WTC11 (cell line): ENCODE measurements at regions not wholly inside any gene's neighbourhood (a gene's known extent, or its start where the extent isn't known, plus 50 kb on each side); places are given as distances from the start of the nearest gene placed in this dataset.

Experiments
- ATAC-seq: fragments of 200-7000 bp; cut with Tn5 transposase; 2 replicates; pipeline ENCODE4 v1.10.0; 2021; ENCODE audit warnings: mild to moderate bottlenecking, moderate library complexity
- CTCF ChIA-PET: fragments of 300-600 bp; sonication (Branson Sonifier 250); formaldehyde crosslinking; loops from one replicate; lab custom pipeline; 2021; ENCODE audit warnings: antibody characterized with exemption; lab: Charles Lee
- POLR2A ChIA-PET: fragments of 350-600 bp; sonication (Branson Sonifier 250); formaldehyde crosslinking; loops from one replicate; lab custom pipeline; 2021; ENCODE audit warnings: antibody characterized with exemption; lab: Charles Lee
- DNase-seq: peaks from one replicate; pipeline ENCODE4 v3.0.0; 2021; ENCODE audit warnings: low spot score
- H3K27ac Mint-ChIP-seq: 2 replicates; pipeline ENCODE4 v1.8.0; 2021; ENCODE audit warnings: mixed read lengths
- H3K27me3 Mint-ChIP-seq: 2 replicates; pipeline ENCODE4 v1.8.0; 2021; ENCODE audit warnings: low read depth, mild to moderate bottlenecking, moderate library complexity, mixed read lengths
- H3K36me3 Mint-ChIP-seq: 2 replicates; pipeline ENCODE4 v1.8.0; 2021; ENCODE audit warnings: mixed read lengths
- H3K4me1 Mint-ChIP-seq: 2 replicates; pipeline ENCODE4 v1.8.0; 2022; ENCODE audit warnings: mixed read lengths
- H3K4me3 Mint-ChIP-seq: 2 replicates; pipeline ENCODE4 v1.8.0; 2021; ENCODE audit warnings: mild to moderate bottlenecking, moderate library complexity, mixed read lengths
- H3K9me3 Mint-ChIP-seq: 2 replicates; pipeline ENCODE4 v1.8.0; 2021; ENCODE audit warnings: mixed read lengths
- ATF1 ChIP-seq: sonication (generic); formaldehyde crosslinking; IDR thresholded peaks from 2 replicates; pipeline ENCODE4 v1.8.1; 2023; ENCODE audit warnings: mild to moderate bottlenecking, moderate library complexity, missing genetic modification reagents
- FOXJ3 ChIP-seq: sonication (generic); formaldehyde crosslinking; IDR thresholded peaks from 2 replicates; pipeline ENCODE4 v1.9.0; 2021; ENCODE audit warnings: missing genetic modification reagents, mild to moderate bottlenecking, borderline replicate concordance
- FOXK1 ChIP-seq: sonication (generic); formaldehyde crosslinking; IDR thresholded peaks from 2 replicates; pipeline ENCODE4 v1.8.0; 2022; ENCODE audit warnings: mild to moderate bottlenecking, moderate library complexity, missing genetic modification reagents
- FOXP1 ChIP-seq: sonication (generic); formaldehyde crosslinking; IDR thresholded peaks from 2 replicates; pipeline ENCODE4 v1.8.0; 2022; ENCODE audit warnings: missing genetic modification reagents, mild to moderate bottlenecking, moderate library complexity, borderline replicate concordance
- GTF2I ChIP-seq: fragments of 250-450 bp; sonication (Bioruptor Pico); conservative IDR thresholded peaks from 2 replicates; pipeline ENCODE4 v1.4.0; 2021; ENCODE audit warnings: mild to moderate bottlenecking
- NFYB ChIP-seq: sonication (generic); formaldehyde crosslinking; conservative IDR thresholded peaks from 2 replicates; pipeline ENCODE4 v1.8.0; 2022; ENCODE audit warnings: low read depth, missing genetic modification reagents
- ZBTB21 ChIP-seq: sonication (generic); formaldehyde crosslinking; IDR thresholded peaks from 2 replicates; pipeline ENCODE4 v1.8.1; 2023; ENCODE audit warnings: mild to moderate bottlenecking, missing genetic modification reagents, borderline replicate concordance
- ZNF317 ChIP-seq: sonication (generic); formaldehyde crosslinking; IDR thresholded peaks from 2 replicates; pipeline ENCODE4 v1.8.1; 2023; ENCODE audit warnings: low read depth, mild to moderate bottlenecking, moderate library complexity, missing genetic modification reagents, borderline replicate concordance
- TF ChIP-seq, protein P1 (sequence below): sonication (generic); formaldehyde crosslinking; IDR thresholded peaks from 2 replicates; pipeline ENCODE4 v1.8.1; 2022; ENCODE audit warnings: mild to moderate bottlenecking, moderate library complexity, missing genetic modification reagents
- TF ChIP-seq, protein P2 (sequence below): fragments of 250-450 bp; sonication (Bioruptor Pico); IDR thresholded peaks from 2 replicates; pipeline ENCODE4 v1.9.0; 2021; ENCODE audit warnings: mild to moderate bottlenecking
- TF ChIP-seq, protein P3 (sequence below): fragments of 200-600 bp; IDR thresholded peaks from 2 replicates; pipeline ENCODE4 v1.8.0; 2022; ENCODE audit warnings: antibody characterized with exemption
- TF ChIP-seq, protein P4 (sequence below): sonication (generic); formaldehyde crosslinking; IDR thresholded peaks from 2 replicates; pipeline ENCODE4 v1.8.0; 2023; ENCODE audit warnings: mild to moderate bottlenecking, missing genetic modification reagents
- TF ChIP-seq, protein P5 (sequence below): fragments of 250-450 bp; sonication (Bioruptor Pico); IDR thresholded peaks from 2 replicates; pipeline ENCODE4 v1.9.0; 2021; ENCODE audit warnings: moderate library complexity, mild to moderate bottlenecking, inconsistent platforms, borderline replicate concordance
- TF ChIP-seq, protein P6 (sequence below): fragments of 250-450 bp; sonication (Bioruptor Pico); conservative IDR thresholded peaks from 2 replicates; pipeline ENCODE4 v1.9.0; 2021; ENCODE audit warnings: mild to moderate bottlenecking

DNA sequence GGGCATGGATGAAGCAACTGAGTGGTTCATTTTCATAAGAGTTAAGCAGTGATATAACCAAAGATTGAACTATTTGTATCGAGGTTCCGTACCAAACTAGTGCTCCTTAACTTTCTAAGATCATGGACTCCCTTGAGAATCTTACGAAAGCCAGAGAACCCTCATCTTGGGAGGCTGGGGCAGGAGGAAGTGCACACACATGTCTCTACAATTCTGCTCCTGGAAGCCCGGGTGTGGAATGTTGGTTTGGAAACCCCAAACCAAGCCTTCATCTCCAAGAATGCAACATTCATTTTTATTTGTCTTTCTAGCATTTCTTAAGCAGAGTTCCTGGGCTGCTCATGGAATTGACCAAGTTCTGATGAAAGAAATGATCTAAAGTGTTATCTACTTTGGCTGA lies 215.0 kb upstream of the PRNP start:
- Mint-ChIP-seq H3K4me1 (no peaks in the 10 kb centered on the region), H3K27ac (no peak overlapping the region), H3K9me3 (0 out of 2 replicates have a peak, but pooled peaks cover 4% of the 10 kb centered on the region), H3K4me3 (no peak overlapping the region), H3K36me3 (no peaks in the 10 kb centered on the region), H3K27me3 (no peaks in the 10 kb centered on the region)
- ATAC-seq (no peak), DNase-seq (no peak)
- ChIA-PET POLR2A (no interaction called here), CTCF (no interaction called here)
- no peak for TF ChIP-seq FOXK1 (CRISPR knock-in tag)
- TF ChIP-seq, protein P1, sequence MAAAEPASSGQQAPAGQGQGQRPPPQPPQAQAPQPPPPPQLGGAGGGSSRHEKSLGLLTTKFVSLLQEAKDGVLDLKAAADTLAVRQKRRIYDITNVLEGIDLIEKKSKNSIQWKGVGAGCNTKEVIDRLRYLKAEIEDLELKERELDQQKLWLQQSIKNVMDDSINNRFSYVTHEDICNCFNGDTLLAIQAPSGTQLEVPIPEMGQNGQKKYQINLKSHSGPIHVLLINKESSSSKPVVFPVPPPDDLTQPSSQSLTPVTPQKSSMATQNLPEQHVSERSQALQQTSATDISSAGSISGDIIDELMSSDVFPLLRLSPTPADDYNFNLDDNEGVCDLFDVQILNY (CRISPR knock-in tag), result no peak
- TF ChIP-seq, protein P2, sequence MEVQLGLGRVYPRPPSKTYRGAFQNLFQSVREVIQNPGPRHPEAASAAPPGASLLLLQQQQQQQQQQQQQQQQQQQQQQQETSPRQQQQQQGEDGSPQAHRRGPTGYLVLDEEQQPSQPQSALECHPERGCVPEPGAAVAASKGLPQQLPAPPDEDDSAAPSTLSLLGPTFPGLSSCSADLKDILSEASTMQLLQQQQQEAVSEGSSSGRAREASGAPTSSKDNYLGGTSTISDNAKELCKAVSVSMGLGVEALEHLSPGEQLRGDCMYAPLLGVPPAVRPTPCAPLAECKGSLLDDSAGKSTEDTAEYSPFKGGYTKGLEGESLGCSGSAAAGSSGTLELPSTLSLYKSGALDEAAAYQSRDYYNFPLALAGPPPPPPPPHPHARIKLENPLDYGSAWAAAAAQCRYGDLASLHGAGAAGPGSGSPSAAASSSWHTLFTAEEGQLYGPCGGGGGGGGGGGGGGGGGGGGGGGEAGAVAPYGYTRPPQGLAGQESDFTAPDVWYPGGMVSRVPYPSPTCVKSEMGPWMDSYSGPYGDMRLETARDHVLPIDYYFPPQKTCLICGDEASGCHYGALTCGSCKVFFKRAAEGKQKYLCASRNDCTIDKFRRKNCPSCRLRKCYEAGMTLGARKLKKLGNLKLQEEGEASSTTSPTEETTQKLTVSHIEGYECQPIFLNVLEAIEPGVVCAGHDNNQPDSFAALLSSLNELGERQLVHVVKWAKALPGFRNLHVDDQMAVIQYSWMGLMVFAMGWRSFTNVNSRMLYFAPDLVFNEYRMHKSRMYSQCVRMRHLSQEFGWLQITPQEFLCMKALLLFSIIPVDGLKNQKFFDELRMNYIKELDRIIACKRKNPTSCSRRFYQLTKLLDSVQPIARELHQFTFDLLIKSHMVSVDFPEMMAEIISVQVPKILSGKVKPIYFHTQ (CRISPR knock-in tag), result no peak
- TF ChIP-seq, protein P3, sequence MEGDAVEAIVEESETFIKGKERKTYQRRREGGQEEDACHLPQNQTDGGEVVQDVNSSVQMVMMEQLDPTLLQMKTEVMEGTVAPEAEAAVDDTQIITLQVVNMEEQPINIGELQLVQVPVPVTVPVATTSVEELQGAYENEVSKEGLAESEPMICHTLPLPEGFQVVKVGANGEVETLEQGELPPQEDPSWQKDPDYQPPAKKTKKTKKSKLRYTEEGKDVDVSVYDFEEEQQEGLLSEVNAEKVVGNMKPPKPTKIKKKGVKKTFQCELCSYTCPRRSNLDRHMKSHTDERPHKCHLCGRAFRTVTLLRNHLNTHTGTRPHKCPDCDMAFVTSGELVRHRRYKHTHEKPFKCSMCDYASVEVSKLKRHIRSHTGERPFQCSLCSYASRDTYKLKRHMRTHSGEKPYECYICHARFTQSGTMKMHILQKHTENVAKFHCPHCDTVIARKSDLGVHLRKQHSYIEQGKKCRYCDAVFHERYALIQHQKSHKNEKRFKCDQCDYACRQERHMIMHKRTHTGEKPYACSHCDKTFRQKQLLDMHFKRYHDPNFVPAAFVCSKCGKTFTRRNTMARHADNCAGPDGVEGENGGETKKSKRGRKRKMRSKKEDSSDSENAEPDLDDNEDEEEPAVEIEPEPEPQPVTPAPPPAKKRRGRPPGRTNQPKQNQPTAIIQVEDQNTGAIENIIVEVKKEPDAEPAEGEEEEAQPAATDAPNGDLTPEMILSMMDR, result no peak
- TF ChIP-seq, protein P4, sequence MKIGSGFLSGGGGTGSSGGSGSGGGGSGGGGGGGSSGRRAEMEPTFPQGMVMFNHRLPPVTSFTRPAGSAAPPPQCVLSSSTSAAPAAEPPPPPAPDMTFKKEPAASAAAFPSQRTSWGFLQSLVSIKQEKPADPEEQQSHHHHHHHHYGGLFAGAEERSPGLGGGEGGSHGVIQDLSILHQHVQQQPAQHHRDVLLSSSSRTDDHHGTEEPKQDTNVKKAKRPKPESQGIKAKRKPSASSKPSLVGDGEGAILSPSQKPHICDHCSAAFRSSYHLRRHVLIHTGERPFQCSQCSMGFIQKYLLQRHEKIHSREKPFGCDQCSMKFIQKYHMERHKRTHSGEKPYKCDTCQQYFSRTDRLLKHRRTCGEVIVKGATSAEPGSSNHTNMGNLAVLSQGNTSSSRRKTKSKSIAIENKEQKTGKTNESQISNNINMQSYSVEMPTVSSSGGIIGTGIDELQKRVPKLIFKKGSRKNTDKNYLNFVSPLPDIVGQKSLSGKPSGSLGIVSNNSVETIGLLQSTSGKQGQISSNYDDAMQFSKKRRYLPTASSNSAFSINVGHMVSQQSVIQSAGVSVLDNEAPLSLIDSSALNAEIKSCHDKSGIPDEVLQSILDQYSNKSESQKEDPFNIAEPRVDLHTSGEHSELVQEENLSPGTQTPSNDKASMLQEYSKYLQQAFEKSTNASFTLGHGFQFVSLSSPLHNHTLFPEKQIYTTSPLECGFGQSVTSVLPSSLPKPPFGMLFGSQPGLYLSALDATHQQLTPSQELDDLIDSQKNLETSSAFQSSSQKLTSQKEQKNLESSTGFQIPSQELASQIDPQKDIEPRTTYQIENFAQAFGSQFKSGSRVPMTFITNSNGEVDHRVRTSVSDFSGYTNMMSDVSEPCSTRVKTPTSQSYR (CRISPR knock-in tag), result no peak
- no peak for TF ChIP-seq ZNF317 (CRISPR knock-in tag)

DNA sequence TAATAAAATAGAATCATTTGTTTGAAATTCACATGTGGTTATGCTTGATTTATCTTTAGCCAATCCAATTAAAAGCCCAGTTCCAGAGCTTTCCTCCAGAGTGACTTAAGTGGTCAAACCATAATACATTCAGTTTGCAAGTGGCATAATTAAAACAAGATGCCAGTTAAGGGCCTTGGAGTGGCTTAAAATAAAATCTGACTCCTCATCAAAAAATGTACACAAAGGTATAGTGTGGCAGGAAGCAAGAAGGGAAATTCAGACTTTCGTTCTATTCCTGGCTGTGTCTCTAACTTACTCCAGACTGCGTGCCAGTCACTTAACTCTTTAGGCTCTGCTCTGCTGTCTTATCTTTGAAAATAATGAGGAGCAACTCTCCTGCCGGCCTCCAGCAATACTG lies 215.9 kb upstream of the PRNP start:
- ChIA-PET POLR2A (no interaction called here), CTCF (interaction anchor here (1.0 kb wide), 1 partner anchor 8 kb away, joined by 5 read pairs; no protein-coding TSS in a partner anchor)
- peaks cover 9% of the 10 kb centered on the region; the same call in 1 of the 2 replicates for H3K9me3 Mint-ChIP-seq
- no peak for TF ChIP-seq ZBTB21
- no peak for TF ChIP-seq NFYB
- no peak for TF ChIP-seq GTF2I (CRISPR knock-in tag)
- TF ChIP-seq, protein P5, sequence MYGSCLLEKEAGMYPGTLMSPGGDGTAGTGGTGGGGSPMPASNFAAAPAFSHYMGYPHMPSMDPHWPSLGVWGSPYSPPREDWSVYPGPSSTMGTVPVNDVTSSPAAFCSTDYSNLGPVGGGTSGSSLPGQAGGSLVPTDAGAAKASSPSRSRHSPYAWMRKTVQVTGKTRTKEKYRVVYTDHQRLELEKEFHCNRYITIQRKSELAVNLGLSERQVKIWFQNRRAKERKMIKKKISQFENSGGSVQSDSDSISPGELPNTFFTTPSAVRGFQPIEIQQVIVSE, result no peak
- no peak for TF ChIP-seq FOXJ3
- no peak for TF ChIP-seq ATF1
- TF ChIP-seq FOXP1 (CRISPR knock-in tag), result no peak
- TF ChIP-seq, protein P6, sequence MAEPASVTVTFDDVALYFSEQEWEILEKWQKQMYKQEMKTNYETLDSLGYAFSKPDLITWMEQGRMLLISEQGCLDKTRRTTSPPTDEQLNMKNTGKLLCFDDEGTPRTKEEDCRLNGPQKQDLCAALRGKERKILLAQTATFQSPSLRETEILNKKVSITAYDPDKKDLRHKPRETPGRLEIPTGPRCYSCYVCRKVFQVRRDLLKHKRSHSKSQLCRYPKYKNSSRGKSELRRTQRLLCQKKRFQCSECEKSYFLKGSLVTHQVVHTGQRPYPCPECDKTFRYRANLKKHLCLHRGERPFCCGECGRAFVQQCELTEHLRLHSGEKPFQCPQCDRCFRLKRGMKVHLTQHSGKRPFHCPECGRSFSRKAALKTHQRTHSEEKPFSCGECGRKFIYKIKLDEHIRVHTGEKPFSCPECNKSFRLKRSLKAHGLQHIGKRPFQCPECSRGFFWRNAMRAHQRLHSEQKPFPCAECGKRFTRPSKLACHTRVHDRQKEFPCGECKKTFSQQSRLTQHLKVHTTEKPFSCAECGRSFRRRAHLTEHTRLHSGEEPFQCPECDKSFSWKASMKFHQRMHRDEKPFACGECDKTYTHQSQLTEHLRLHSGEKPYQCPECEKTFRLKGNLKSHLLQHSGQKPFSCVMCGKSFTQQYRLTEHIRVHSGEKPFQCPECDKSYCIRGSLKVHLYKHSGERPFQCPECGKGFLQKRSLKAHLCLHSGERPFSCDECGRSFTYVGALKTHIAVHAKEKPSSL (CRISPR knock-in tag), result no peak
- H3K4me3 Mint-ChIP-seq, result no peak overlapping the region
- ATAC-seq (no peak), DNase-seq (no peak)
- no peaks in the 10 kb centered on the region for H3K27me3 Mint-ChIP-seq
- no peaks in the 10 kb centered on the region for H3K36me3 Mint-ChIP-seq
- H3K27ac Mint-ChIP-seq, result no peak overlapping the region
- no peaks in the 10 kb centered on the region for H3K4me1 Mint-ChIP-seq
